Panc1 (cell line): ENCODE measurements at regions not wholly inside any gene's neighbourhood (a gene's known extent, or its start where the extent isn't known, plus 50 kb on each side); places are given as distances from the start of the nearest gene placed in this dataset.

Source experiments
- POLR2AphosphoS5 ChIP-seq: IDR thresholded peaks from 2 replicates; pipeline ENCODE4 v1.6.1; 2012; ENCODE audit warnings: mild to moderate bottlenecking, low read depth, low read length, moderate library complexity
- TCF7L2 ChIP-seq: IDR thresholded peaks from 2 replicates; pipeline ENCODE4 v1.6.1; 2011; ENCODE audit warnings: mild to moderate bottlenecking, low read depth, low read length, inconsistent platforms
- TF ChIP-seq, protein P1 (sequence below): fragments of 450-650 bp; IDR thresholded peaks from 2 replicates; pipeline ENCODE4 v1.5.1; 2017; ENCODE audit warnings: mild to moderate bottlenecking
- TF ChIP-seq, protein P2 (sequence below), 2 experiments: IDR thresholded peaks; 2 replicates each; pipeline ENCODE4 v1.6.1; 2011 to 2012; ENCODE audit warnings: low read depth in 2 of 2, control low read depth in 1 of 2, low read length in 1 of 2, mild to moderate bottlenecking in 1 of 2, moderate library complexity in 1 of 2; ENCODE audit not compliant: insufficient read depth in 1 of 2

DNA sequence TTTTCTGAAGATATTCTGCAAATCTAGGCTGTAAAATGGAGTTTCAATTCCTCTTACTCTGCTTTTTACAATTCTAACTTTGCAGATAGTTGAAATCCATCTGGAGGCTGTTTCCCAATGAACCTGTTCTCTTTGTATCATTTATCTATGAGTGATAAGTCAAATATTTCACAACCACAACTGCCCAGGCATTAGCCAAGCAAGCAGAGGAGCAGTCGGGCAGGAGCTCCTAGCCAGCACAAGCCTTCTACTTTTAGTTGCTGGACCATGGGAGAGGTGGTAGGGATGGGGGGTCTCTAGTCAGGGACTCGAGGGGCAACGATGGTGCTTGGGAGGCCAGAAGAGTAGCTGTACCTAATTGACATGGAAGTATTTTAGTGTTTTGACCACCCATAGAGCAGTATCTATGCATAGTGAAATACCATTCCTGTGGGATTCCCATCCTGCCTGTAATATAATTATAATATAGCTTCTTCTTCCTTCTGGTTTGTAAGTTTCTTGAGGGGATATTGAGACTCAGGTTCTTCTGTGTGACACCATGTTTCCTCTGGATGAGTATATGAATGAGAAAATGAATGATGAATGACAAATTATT, 353.5 kb upstream of the IL12A start:
- TF ChIP-seq POLR2AphosphoS5 = no peak
- TF ChIP-seq, protein P1, sequence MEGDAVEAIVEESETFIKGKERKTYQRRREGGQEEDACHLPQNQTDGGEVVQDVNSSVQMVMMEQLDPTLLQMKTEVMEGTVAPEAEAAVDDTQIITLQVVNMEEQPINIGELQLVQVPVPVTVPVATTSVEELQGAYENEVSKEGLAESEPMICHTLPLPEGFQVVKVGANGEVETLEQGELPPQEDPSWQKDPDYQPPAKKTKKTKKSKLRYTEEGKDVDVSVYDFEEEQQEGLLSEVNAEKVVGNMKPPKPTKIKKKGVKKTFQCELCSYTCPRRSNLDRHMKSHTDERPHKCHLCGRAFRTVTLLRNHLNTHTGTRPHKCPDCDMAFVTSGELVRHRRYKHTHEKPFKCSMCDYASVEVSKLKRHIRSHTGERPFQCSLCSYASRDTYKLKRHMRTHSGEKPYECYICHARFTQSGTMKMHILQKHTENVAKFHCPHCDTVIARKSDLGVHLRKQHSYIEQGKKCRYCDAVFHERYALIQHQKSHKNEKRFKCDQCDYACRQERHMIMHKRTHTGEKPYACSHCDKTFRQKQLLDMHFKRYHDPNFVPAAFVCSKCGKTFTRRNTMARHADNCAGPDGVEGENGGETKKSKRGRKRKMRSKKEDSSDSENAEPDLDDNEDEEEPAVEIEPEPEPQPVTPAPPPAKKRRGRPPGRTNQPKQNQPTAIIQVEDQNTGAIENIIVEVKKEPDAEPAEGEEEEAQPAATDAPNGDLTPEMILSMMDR = no peak
- TF ChIP-seq TCF7L2 = no peak
- TF ChIP-seq, protein P2, sequence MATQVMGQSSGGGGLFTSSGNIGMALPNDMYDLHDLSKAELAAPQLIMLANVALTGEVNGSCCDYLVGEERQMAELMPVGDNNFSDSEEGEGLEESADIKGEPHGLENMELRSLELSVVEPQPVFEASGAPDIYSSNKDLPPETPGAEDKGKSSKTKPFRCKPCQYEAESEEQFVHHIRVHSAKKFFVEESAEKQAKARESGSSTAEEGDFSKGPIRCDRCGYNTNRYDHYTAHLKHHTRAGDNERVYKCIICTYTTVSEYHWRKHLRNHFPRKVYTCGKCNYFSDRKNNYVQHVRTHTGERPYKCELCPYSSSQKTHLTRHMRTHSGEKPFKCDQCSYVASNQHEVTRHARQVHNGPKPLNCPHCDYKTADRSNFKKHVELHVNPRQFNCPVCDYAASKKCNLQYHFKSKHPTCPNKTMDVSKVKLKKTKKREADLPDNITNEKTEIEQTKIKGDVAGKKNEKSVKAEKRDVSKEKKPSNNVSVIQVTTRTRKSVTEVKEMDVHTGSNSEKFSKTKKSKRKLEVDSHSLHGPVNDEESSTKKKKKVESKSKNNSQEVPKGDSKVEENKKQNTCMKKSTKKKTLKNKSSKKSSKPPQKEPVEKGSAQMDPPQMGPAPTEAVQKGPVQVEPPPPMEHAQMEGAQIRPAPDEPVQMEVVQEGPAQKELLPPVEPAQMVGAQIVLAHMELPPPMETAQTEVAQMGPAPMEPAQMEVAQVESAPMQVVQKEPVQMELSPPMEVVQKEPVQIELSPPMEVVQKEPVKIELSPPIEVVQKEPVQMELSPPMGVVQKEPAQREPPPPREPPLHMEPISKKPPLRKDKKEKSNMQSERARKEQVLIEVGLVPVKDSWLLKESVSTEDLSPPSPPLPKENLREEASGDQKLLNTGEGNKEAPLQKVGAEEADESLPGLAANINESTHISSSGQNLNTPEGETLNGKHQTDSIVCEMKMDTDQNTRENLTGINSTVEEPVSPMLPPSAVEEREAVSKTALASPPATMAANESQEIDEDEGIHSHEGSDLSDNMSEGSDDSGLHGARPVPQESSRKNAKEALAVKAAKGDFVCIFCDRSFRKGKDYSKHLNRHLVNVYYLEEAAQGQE (IDR thresholded peaks at IDR 0.05; ENCODE audit: insufficient read depth in 1 of 2, low read depth in 2 of 2, low read length in 1 of 2) = no peak
